HG03095 (cell line): ENCODE measurements at regions not wholly inside any gene's neighbourhood (a gene's known extent, or its start where the extent isn't known, plus 50 kb on each side); places are given as distances from the start of the nearest gene placed in this dataset.
"Not testable (repeated sequence)": the region's sequence is repeated elsewhere in the genome, so short reads cannot be mapped to it uniquely, and the experiment has no call there.

Experiments
- ATAC-seq: cut with Tn5 transposase; IDR thresholded peaks from one replicate; pipeline ENCODE4 v1.9.1; 2021; ENCODE audit warnings: moderate library complexity; ENCODE audit not compliant: unreplicated experiment

- no peak for ATAC-seq
Observed at GRCh38 chr13:74747186-74747955, 613.2 kb upstream of the KLF12 start.

DNA sequence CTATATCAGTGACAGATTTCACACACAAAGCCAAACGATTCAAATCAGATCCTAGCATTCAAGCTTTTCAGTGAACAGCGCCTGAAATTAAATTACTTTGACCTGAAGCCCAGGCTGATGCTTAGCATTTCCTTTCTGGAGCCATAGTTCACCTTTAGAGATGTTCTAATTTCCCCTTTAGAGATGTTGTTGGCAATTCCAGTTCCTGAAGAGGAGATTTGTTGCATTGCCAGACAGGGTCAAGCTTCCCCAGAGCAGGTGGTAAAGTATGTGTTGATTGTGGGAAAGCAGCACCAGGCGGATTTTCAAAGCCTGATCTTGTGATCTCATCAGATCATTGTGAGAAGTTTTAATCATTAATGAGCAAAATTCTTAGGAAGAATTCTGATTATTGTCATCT lies 609.8 kb upstream of the KLF12 start:
- no peak for ATAC-seq

DNA sequence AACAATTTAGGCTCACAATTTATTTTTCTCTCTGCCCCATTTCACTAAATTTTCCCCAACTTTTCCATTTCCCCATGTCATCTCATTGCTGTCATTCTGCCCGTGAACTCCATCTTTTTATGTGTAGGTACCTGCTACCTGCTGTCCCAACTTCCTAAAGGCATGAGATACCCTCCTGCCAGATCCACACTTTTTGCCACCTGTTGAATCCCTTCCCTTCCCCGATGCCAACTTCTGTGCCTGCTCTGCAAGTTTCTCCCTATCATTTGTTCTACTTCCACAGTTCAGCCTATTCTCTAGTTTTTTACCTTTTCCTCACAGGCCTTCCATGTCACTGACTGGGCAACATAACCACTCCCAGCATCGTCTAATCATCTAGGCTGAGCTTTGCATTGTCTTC lies 607.5 kb upstream of the KLF12 start:
- no peak for ATAC-seq

DNA sequence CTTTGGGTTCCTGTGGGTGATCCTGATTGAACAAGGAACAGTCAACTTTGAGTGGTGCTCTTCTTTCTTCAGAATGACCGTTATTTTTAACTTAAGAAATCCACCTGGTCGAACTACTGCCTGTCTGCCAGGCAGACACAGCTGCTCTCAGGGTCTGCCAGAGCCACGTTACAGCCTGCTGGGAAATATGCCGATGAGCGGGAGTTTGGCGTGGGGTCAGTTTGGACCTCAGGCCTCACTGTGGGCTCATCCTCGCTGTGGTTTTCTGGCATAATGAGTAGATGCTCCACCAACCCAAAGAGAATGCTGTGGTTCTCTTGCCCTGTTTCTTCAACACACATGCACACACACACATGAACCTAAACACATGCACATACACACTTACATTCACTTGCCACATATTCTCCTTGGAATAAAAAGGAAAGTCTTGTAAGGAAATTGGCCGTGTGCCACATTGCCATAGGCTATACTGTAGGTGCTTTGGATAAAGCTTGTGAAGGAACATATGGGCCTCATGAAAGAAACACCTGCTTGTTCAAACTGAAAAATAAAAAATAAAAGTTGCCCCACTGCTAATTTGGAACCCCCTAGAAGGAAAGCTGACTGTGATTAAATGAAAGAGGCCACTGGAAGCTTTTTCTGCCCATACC lies 598.7 kb upstream of the KLF12 start:
- ATAC-seq = no peak

GRCh38 chr13:74731731-74732130 lies 597.5 kb upstream of the KLF12 start:
- ATAC-seq = no peak

DNA sequence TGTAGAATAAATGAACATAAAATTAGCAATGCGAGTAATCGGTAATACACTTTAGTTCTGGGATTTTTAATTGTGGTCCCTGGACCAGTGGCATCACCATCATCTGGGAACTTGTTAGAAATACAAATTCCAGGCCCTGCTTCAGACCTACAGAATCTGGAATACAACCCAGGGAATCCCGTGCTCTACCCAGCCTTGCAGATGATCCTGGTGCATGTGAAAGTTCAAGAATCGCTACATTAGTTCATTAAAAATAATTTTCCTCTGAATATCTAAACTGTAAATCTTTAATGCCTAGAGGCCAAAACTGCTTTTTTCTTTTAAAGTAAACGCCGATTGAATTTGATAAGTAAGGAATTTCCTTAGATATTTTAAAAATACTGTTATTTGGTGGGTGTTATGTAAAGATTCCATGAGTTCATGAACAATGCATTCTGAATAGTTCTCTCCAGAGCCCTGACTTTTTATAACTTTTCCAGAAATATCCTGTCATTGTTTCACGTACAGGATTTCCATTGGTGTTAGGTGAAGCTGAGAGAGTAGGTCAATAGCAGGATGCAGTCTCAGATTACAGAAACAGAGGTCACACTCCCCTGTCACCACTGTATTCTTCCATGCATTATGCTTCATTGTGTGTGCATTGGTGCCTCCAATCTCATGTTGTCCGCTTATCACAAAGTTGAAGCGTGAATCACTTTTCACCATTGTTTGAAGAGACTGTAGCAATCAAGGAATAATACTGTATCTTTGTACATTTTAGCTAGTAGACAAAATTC lies 596.5 kb upstream of the KLF12 start:
- ATAC-seq = no peak

GRCh38 chr13:74726206-74726605 lies 592.0 kb upstream of the KLF12 start:
- no peak for ATAC-seq

- ATAC-seq = not testable (repeated sequence)
Observed at GRCh38 chr13:74718232-74718842, 584.1 kb upstream of the KLF12 start.

GRCh38 chr13:74715718-74716117 lies 581.5 kb upstream of the KLF12 start:
- no peak for ATAC-seq

DNA sequence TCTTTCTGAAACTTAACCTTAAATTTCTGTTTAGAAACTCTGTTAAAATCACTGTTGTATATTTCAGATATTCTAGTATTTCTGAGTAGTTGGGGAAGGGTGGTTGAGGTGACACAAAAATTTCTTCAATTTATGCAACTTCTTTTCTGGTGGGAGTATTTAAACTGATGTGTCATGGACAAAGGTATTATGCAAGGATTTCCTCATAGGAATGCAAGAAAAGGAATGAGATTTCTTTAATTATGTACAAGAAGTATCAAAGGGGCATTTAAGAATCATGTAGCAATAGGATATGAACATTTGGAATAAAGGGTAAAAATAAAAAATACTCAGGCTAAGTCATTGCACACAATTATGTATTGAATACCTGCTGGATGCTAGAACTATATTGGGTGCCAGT lies 575.8 kb upstream of the KLF12 start:
- ATAC-seq = no peak

DNA sequence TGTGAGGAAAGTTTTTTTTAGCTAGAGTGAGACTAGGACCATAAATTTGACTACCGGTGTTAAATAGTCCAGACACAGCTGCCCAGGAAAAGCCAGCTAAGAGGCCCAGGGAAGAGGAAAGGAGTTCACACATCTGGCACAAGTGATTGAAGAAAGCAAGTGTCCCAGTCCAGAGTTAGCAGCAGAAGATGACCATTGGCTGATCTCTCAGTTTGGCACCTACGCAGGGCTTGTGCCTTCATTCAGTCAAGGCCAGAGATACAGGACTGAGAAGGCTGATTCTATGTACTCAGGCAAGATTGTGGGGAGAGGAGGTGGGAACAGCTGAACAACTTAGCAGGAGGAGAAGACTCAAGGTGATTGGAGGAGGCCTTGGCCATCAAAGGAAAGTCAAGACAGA lies 575.0 kb upstream of the KLF12 start:
- ATAC-seq = no peak

DNA sequence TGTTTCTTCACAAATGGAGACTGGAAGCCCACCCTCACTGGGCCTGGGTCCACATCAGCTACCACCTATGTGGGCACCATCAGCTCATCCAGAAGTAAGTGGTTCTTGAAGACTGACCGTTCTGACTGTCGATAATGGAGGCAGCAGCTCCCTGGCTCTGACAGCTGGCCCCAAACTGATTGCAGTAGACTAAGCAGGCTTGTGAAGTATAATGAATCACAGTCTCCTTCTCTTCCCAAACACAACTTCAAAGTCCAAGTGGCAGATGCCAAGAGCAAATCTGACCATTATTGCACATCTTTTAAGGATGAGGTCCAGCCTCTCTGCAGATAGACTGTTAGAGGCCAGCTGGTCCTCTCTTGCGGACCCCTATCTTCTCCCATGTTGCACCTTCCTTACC lies 574.4 kb upstream of the KLF12 start:
- ATAC-seq = no peak

GRCh38 chr13:74707291-74707690 lies 573.1 kb upstream of the KLF12 start:
- no peak for ATAC-seq

GRCh38 chr13:74706801-74707200 lies 572.6 kb upstream of the KLF12 start:
- ATAC-seq = no peak

DNA sequence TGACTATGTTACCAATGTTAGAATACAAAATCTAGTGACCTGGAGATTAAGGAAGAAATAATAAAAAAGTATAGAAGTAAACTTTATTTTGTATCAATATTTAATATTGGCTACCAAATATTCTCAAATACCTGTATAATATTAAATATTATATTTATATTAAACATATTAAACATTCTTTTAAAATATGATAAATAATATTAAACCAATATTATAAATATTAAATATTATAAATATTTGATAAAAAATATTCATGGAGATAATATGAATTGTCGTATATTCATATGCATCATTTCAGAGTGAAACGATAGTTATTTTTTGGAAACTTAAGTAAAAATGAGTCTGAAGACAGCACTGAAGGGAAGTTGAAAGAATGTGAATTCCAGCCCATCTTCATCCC lies 571.2 kb upstream of the KLF12 start:
- no peak for ATAC-seq

GRCh38 chr13:74703855-74704387 lies 569.7 kb upstream of the KLF12 start:
- ATAC-seq = no peak

- ATAC-seq = no peak
Observed at GRCh38 chr13:74696148-74696922, 562.1 kb upstream of the KLF12 start.

DNA sequence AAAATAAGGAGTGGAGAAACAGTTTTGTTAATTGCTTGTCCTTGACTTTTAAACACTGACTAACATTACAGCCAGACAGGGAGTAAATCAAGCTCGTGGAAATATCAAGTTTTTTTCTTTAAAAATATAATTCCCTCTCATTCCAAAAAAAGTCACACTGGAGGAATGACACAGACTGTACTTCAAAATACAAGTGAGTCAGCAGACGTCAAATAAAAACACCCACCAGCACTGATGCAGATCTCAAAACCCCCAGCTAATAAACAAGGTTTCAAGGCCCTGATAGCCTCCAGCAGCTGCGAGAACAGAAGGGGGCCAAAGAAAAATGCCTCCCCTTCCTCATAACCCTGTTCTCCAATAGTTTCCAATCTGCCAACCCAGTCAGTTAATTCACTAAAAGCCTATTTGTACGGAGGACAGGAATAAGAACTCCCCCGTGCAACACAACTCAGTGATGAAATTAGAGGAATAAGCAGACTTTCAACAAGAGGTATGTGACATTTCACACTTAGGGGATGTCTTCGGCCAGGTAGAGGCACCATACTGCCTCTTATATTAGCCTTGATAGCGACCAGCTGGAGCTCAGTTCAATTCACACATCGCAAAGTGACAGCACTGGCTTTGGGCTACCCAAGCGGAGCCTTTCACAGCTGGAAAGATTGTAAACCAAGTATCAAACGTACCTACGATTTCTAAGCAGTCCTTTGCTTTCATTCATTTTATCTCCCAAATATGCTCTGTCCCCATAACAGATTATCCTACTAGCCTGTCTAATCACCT lies 561.0 kb upstream of the KLF12 start:
- no peak for ATAC-seq

DNA sequence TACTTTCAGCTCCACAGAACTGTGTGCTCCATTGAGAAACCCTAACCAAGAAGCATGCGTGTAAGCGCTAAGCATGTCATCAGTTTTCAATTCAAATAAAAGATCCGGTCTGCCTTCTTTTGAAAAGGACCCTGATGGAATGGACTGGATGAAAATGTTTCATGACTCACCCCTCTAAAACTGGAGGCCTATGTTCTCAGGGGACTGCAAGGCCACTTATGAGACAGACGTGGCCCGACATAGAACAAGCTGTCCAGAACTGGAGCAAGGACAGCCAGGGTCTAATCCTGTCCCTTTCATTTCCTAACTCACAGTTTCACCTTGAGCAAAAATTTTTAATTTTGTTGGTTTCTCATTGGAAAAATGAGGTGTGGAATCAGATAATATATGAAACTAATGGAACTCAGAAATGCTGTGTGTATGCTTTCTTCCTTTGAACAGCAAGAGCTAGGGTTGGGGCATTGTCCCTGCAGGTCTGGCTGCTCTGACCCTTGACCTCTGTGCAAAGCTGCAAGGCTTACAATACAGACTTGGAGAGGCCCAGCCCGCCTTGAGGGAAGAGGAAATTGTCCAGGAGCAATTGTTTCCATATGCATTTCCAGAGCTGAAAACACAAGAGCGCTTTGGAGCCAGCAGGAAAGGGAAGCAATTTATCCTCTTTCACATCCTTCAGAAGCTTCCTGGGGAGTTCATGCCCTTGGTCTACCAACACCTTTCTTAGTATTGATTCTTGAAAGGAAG lies 553.4 kb upstream of the KLF12 start:
- ATAC-seq = no peak
